Hematopoietic multipotent progenitor cell treated with erythropoietin and hydrocortisone succinate and interleukin-3 and kit ligand, for 15 days (in vitro differentiated cells): ENCODE measurements at regions not wholly inside any gene's neighbourhood (a gene's known extent, or its start where the extent isn't known, plus 50 kb on each side); places are given as distances from the start of the nearest gene placed in this dataset.
"Not testable (repeated sequence)": the region's sequence is repeated elsewhere in the genome, so short reads cannot be mapped to it uniquely, and the experiment has no call there.

Experiments used
- DNase-seq: peaks from one replicate; pipeline ENCODE4 v3.0.0-alpha.2; 2015; ENCODE audit warnings: low spot score

DNA sequence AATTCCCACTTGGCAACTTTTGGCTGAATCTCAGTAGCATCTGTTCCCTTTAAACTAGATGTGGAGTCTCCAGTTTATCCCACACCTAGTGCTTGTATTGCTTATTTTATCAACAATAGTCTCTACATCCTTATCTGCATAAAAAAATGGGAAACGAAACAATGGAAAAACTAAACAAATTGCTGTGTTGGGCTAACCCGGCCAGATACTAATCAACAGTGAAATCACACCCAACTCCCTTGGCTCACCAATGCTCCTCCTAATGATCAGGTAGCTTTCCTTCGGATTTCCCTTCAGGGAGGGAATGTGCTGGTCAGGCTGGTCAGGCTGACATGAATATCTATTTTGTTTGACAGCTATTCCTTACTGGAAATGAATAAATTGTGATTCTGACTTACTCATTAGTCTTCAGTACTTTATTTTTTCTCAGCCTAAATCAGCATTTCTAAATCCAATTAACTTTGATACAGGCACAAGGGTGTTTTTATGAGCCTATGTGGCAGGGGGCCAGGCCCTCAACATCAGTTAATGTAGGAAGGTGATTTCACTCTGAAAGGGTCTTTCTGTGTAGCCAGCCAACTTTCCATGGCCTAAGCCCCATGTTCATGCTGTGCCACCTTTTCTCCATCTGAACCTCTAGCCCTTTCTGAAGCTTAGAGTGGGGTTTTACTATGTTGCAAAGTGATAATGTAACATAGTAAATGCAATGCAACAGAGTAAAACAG is 170.5 kb upstream of the NPSR1 start:
- DNase-seq = no peak

- no peak for DNase-seq
Observed at GRCh38 chr7:34488766-34489165, 169.3 kb upstream of the NPSR1 start.

DNA sequence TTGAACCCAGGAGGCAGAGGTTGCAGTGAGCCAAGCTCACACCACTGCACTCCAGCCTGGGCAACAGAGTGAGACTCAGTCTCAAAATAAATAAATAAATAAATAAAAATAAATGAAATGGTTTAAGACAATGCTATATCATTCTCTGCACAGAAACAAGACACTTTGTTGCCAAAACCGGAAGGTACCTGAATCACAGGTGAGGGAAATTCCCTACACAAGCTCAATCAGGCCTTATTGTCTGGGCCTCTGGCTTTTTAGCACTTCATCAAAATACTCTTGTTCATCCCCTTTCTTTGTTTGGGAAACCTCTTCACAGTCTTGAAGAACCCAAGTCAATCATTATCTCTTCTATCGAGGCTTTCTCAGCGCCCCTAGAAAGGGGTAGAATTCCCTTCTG is 166.1 kb upstream of the NPSR1 start:
- DNase-seq = no peak

DNA sequence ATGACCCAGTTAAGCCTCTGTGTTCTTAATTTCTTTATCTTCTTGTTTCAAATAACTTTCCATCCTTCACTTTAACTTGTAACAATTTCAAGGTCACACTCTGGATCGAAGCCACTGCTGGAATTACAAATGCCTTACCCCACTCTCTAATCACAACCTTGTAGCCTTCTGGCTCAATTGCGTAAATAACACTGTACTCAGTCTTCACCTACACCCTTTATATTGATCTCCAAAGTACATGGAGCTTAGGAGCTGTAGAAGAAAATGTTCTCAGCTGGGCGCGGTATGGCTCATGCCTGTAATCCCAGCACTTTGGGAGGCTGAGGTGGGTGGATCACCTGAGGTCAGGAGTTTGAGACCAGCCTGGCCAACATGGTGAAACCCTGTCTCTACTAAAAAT is 164.3 kb upstream of the NPSR1 start:
- no peak for DNase-seq

DNA sequence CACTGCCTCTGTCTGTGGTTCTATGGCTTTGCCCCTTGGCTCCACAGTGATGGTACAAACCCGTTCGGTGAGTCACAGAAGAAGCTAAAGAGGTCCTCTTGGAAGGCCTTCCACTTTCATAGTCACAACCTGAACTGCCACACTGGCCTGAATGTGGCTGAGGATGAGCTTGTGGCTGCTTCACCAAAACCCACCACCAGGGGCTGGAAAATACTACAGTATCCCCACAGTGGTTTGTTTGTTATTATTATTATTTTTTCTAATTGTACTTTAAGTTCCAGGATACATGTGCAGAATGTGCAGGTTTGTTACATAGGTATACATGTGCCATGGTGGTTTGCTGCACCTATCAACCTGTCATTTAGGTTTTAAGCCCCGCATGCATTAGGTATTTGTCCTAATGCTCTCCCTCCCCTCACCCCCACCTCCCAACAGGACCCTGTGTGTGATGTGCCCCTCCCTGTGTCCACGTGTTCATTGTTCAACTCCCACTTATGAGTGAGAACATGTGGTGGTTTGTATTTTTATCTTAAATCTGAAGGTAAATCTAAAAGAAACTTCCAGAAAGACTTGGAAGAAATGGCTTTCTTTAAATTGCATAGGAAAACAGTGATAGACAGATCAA is 160.8 kb upstream of the NPSR1 start:
- no peak for DNase-seq

DNA sequence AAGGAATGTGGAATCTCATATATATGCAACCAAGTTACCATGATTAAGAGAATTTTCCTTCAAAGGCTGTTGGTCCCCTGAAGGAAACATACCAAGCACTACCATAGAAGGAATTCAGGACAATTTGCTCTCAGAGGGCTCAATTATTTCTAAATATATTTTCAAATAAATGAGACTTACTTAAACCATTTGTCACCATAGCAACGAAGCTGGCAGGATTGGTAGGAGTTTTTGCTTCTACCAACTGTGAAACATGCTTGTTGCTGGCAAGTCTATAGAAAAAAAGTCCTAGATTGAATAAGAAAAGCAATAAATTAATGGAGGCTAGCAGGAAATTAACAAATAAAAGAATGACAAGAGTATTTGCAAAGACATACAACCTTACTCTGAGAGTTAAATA is 156.9 kb upstream of the NPSR1 start:
- DNase-seq = no peak

DNA sequence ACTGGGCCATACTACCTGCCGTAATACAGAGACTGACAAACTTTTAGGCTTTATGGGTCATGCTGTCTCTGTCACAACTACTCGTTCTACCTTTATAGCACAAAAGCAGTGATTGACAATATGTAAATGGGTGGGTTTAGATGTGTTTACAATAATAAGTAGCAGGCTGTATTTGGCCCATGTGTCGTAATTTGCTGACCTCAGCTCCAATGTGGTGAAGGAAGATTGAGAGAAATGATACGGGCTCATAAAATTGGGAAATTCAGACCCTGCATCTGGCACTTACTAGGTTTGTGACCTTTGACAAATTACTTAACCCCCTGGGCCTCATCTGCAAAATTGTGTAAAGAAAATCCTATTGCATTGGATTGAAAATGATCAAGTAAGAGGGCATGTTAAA is 150.8 kb upstream of the NPSR1 start:
- no peak for DNase-seq

DNA sequence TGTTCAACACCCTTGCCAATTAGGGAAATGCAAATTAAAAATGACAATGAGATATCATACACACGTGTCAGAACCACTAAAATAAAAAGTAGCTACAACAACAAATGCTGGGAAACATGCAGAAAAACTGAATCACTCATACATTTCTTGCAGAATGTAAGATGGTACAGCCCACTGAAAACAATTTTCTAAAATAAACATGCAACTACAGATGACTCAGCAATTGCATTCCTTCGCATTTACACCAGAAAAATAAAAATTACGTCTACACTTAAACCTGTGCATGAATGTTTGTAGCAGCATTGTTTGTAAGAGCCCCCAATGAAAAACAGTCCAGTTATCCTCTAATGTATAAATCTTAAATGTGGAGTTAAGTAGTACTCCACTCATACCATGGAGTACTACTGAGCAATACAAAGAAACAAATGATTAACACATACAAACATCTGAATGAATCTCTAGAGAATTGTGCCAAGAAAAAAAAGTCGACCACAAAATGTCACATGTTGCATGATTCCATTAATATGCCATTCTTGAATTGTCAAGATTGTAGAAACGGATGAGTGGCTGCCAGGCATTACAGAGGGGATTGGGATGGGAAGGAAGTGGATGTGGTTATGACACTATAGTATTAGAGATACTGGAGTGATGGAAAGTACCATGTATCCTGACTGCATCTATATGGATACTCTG is 134.6 kb upstream of the NPSR1 start:
- no peak for DNase-seq

DNA sequence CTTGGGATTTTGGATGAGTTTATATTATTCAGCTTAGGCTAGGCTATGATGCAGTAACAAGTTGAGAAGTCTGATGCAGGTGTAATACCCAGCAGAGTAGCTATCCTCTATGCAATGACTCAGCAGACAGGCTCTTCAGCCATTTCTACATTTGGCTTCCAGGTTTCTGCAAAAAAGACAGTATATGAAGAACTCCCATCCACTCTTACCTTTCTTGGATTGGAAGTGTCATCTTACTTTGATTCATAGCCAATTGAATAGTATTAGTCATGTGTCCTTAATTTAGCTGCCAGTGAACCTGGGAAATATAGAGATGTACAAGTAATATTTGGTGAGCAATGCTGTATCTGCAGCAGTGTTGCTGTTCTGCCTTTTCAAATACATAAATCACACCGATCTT is 127.8 kb upstream of the NPSR1 start:
- no peak for DNase-seq

- no peak for DNase-seq
Observed at GRCh38 chr7:34539003-34539402, 119.0 kb upstream of the NPSR1 start.

- no peak for DNase-seq
Observed at GRCh38 chr7:34544621-34545020, 113.4 kb upstream of the NPSR1 start.

DNA sequence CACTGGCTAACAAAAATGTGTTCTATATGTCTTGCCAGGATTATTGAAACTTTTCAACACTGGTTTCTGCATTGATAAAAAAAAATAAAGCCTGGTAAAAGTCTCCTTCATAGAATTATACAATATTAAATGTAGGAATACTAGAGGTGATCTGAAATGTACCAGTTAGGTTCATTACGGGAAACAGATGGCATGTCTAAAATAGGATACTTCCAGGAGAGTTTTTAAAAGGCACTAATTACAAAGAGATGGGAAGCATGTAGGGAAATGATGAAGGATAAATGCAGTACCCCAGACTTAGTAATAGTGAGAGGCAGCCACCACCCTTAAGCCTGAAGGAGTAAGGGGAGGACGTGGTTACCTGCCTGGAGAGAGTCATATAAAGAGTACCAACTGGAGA is 107.0 kb upstream of the NPSR1 start:
- no peak for DNase-seq

DNA sequence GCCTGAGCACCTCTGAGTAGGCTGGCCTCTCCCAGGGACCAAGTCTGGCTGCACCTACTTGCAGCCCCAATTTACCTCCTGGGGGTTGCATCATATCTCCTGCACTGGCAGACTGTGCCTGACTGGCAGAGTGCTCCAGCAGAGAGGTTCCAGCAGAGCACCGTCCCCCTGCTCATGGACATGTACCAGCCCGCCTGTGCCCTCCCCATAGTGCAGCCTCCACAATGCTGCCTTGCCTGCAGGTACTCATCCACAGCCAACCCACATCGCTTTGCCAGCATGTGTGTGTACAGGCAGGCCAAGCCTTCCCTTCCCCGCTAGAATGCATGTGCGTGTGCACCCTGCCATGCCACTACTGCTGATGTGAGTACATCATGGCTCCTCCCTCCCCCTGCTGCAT is 105.5 kb upstream of the NPSR1 start:
- DNase-seq = no peak

- no peak for DNase-seq
Observed at GRCh38 chr7:34558022-34558421, 100.0 kb upstream of the NPSR1 start.

- DNase-seq = no peak
Observed at GRCh38 chr7:34564091-34564490, 93.9 kb upstream of the NPSR1 start.

GRCh38 chr7:34567906-34568305 is 90.1 kb upstream of the NPSR1 start:
- no peak for DNase-seq

GRCh38 chr7:34569975-34570699 is 87.9 kb upstream of the NPSR1 start:
- no peak for DNase-seq

DNA sequence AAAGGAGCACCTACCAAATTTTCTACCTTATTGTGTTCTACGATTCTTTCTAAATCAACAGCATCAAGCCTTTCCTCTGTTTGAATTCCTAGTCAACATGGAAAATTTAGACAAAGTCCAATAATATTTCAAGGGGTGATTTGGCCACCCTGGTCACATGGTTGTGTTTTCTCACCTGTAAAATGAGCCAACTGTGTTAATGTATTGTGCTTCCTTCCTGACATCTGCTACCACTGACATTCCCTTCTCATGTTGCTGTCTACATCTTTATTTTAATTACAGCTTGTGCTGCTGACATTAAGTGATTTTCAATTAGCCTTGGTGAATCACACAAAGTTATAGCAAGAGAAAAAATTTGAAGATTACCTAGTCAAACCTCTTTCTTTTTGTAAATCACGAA is 83.0 kb upstream of the NPSR1 start:
- no peak for DNase-seq

GRCh38 chr7:34577934-34578333 is 80.1 kb upstream of the NPSR1 start:
- not testable (repeated sequence) for DNase-seq

GRCh38 chr7:34581698-34582097 is 76.3 kb upstream of the NPSR1 start:
- not testable (repeated sequence) for DNase-seq

DNA sequence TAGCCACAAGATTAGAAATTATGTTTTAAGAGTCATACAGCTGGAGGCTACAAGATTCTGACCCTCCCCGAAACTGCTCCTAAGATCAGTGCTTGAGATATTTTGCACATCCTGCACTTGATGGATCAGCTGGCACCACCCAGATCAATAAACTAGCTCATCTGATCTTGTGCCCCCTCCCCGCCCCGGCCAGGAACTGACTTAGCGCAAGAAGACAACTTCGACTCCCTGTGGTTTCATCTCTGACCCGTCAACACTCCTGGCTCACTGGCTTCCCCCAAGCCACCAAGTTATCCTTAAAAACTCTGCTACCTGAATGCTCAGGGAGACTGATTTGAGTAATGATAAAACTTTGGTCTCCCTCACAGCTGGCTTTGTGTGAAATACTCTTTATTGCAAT is 73.5 kb upstream of the NPSR1 start:
- no peak for DNase-seq

- no peak for DNase-seq
Observed at GRCh38 chr7:34596887-34597286, 61.1 kb upstream of the NPSR1 start.
